GM18861 (cell line): ENCODE measurements at regions not wholly inside any gene's neighbourhood (a gene's known extent, or its start where the extent isn't known, plus 50 kb on each side); places are given as distances from the start of the nearest gene placed in this dataset.

Experiments
- ATAC-seq: cut with Tn5 transposase; IDR thresholded peaks from one replicate; pipeline ENCODE4 v1.9.1; 2021; ENCODE audit not compliant: unreplicated experiment

- no peak for ATAC-seq
Measured at GRCh38 chr1:221408117-221408803, 333.6 kb downstream of the DUSP10 start.

GRCh38 chr1:221411283-221411682, 330.6 kb downstream of the DUSP10 start:
- no peak for ATAC-seq

- no peak for ATAC-seq
Measured at GRCh38 chr1:221414772-221415539, 326.9 kb downstream of the DUSP10 start.

- ATAC-seq: no peak
Measured at GRCh38 chr1:221415651-221416050, 326.2 kb downstream of the DUSP10 start.

GRCh38 chr1:221416142-221416541, 325.7 kb downstream of the DUSP10 start:
- no peak for ATAC-seq

- no peak for ATAC-seq
Measured at GRCh38 chr1:221416723-221417122, 325.2 kb downstream of the DUSP10 start.

- ATAC-seq: no peak
Measured at GRCh38 chr1:221418346-221418745, 323.5 kb downstream of the DUSP10 start.

- no peak for ATAC-seq
Measured at GRCh38 chr1:221419513-221420095, 322.3 kb downstream of the DUSP10 start.

- no peak for ATAC-seq
Measured at GRCh38 chr1:221429264-221429663, 312.6 kb downstream of the DUSP10 start.

GRCh38 chr1:221430152-221430960, 311.5 kb downstream of the DUSP10 start:
- ATAC-seq: no peak

- no peak for ATAC-seq
Measured at GRCh38 chr1:221431068-221431651, 310.7 kb downstream of the DUSP10 start.

GRCh38 chr1:221431961-221432360, 309.9 kb downstream of the DUSP10 start:
- no peak for ATAC-seq

GRCh38 chr1:221435504-221435904, 306.4 kb downstream of the DUSP10 start:
- peak; percentile 45 for ATAC-seq

GRCh38 chr1:221437171-221437570, 304.7 kb downstream of the DUSP10 start:
- ATAC-seq: no peak

- no peak for ATAC-seq
Measured at GRCh38 chr1:221437926-221438325, 304.0 kb downstream of the DUSP10 start.

- peak; percentile 80 for ATAC-seq
Measured at GRCh38 chr1:221439008-221439746, 302.7 kb downstream of the DUSP10 start.

GRCh38 chr1:221439747-221440501, 302.0 kb downstream of the DUSP10 start:
- ATAC-seq: peak; percentile 36

- ATAC-seq: peak; percentile 43
Measured at GRCh38 chr1:221440658-221441057, 301.2 kb downstream of the DUSP10 start.

GRCh38 chr1:221442056-221442455, 299.8 kb downstream of the DUSP10 start:
- no peak for ATAC-seq
